PC-3 (cell line): ENCODE measurements at regions not wholly inside any gene's neighbourhood (a gene's known extent, or its start where the extent isn't known, plus 50 kb on each side); places are given as distances from the start of the nearest gene placed in this dataset.

Source experiments
- EZH2 ChIP-seq: fragments of 300-600 bp; sonication (generic); IDR thresholded peaks from one replicate; pipeline ENCODE4 v1.6.1; 2017; ENCODE audit warnings: antibody characterized with exemption, mild to moderate bottlenecking, low read length; ENCODE audit not compliant: unreplicated experiment
- TF ChIP-seq, protein P1 (sequence below): fragments of 300-600 bp; sonication (generic); conservative IDR thresholded peaks from 2 replicates; pipeline ENCODE4 v1.5.1; 2017; ENCODE audit warnings: antibody characterized with exemption, low read depth, mild to moderate bottlenecking, low read length

DNA sequence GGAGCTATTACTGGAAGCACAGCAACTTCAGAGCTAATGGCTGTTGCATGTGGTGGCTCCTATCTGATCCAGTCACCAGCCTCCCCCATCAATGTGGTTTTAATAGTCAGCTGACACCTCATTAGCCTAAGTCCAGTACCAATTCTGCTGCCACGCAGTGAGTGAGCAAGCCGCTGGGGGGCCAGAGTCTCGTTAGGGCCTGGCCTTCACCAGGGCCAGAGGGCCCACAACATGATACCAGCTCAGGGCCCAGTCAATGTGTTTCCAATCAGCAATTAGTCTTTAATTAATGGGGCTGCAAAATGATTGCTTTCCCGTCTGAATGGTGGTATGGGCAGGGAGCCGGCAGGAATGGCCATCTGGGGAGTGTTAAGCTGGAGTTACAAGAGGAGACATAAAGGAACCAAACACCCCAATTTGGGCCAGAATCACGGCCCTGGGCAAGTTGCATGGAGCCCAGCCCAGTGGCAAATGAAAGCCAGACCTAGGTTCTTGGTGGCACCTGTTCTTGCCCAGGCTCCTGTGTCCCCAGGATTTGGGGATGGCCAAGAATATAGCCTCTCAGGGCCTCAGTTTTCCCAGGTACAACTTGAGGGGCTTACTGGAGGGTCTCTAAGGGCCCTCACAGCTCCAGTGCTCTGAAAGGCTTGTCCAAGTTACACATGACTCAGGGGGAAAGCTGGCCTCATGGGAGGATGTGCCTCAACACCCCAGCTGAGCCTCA is 119.2 kb downstream of the EFNB1 start:
- TF ChIP-seq, protein P1, sequence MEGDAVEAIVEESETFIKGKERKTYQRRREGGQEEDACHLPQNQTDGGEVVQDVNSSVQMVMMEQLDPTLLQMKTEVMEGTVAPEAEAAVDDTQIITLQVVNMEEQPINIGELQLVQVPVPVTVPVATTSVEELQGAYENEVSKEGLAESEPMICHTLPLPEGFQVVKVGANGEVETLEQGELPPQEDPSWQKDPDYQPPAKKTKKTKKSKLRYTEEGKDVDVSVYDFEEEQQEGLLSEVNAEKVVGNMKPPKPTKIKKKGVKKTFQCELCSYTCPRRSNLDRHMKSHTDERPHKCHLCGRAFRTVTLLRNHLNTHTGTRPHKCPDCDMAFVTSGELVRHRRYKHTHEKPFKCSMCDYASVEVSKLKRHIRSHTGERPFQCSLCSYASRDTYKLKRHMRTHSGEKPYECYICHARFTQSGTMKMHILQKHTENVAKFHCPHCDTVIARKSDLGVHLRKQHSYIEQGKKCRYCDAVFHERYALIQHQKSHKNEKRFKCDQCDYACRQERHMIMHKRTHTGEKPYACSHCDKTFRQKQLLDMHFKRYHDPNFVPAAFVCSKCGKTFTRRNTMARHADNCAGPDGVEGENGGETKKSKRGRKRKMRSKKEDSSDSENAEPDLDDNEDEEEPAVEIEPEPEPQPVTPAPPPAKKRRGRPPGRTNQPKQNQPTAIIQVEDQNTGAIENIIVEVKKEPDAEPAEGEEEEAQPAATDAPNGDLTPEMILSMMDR, result no peak
- no peak for TF ChIP-seq EZH2
